GM12874 (cell line): ENCODE measurements at regions not wholly inside any gene's neighbourhood (a gene's known extent, or its start where the extent isn't known, plus 50 kb on each side); places are given as distances from the start of the nearest gene placed in this dataset.

Experiments used
- TF ChIP-seq, protein P1 (sequence below): IDR thresholded peaks from 2 replicates; pipeline ENCODE4 v1.5.1; 2011; ENCODE audit warnings: low read depth, mild to moderate bottlenecking, control low read depth, low read length, moderate library complexity; ENCODE audit not compliant: insufficient read depth

DNA sequence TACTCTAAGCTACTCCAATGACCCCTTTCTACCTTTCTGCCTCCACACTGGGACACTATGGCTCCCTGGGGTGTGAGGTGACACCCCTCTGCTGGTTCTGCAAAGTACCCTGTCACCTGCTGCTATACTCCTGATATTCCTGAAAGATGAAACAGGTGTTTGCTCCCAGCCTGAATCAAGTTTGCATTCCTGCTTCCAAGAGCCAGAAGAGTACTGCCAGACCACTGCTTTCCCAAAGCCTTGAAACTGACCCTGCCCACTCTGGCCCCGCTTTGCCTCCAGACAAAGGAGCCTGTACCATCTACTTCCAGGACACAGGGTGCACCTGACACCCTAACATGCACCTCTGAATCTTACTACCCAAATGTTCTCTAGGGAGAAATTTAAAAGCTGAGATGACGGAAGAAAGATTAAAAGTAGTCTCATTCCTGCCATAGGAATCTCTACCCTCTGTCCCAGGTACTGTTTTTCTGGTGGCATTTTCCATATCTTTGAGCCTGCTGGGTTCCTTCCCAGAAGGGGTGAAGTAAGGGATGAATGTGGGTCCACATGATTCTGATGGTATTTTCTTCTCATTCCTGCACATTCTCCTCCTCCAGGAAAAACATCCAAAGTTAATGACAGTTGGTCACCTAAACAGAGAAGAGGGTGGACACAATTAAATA lies 70.3 kb upstream of the DUSP10 start:
- TF ChIP-seq, protein P1, sequence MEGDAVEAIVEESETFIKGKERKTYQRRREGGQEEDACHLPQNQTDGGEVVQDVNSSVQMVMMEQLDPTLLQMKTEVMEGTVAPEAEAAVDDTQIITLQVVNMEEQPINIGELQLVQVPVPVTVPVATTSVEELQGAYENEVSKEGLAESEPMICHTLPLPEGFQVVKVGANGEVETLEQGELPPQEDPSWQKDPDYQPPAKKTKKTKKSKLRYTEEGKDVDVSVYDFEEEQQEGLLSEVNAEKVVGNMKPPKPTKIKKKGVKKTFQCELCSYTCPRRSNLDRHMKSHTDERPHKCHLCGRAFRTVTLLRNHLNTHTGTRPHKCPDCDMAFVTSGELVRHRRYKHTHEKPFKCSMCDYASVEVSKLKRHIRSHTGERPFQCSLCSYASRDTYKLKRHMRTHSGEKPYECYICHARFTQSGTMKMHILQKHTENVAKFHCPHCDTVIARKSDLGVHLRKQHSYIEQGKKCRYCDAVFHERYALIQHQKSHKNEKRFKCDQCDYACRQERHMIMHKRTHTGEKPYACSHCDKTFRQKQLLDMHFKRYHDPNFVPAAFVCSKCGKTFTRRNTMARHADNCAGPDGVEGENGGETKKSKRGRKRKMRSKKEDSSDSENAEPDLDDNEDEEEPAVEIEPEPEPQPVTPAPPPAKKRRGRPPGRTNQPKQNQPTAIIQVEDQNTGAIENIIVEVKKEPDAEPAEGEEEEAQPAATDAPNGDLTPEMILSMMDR: no peak

DNA sequence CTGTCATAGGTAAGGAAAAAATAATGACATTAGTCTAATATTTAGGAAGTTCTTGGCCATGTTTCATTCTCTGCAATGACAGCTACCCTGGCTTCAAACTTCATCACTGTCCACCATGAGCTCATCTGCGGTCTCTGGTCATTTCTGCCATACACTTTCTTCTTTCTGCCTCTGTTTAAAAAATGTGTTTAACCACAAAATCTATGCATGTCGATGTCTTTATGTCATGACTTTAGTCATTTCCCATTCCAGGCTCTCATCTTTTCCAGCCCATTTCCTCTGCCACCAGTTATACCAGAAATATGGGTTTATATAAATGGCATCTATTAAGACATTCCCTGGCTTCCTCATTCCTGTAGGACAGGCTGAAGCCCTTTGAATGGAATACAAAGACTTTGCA lies 68.5 kb upstream of the DUSP10 start:
- TF ChIP-seq, protein P1: no peak

DNA sequence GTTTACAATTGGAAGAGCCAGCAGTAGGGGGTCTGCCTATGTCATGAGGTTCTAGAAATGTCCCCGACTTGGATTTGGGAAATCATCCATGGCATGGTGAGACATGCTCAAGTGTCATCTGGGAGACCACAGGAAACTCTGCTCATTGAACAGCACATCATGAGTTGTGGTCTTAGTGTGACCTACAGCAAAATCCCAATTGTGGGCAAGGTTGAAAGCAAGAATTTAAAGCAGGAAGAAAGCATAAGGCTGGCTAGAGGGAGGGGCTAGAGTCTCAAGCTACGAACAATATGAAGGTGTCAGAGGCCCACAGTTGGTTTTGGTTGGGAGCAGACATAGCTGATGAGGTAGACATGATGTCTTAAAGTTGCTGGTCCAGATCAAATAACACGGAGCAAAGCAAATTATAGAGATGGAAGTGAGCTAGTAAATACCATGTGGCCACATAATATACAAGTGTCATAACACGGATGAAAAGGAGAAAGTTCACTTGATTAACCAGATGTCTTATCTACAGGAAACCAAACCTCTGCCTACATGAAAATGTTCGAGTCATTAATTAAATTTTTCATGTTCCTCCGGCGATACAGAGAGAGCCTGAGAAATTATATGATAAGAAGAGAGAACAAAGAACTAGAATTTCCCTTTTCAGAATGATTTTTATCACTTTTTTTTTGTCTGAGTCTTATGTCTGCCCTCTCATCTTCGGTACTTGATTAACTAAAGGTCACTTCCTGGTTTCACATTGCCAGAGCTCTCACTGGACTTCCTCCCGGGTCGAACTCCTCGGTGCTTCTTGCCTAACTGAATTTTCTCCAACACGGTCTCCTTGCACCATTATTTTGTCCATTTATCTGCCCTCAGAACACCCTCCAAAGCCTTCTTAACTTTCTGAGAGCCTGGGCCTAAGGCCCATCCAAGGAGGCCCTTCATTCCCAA lies 67.5 kb upstream of the DUSP10 start:
- TF ChIP-seq, protein P1: no peak

DNA sequence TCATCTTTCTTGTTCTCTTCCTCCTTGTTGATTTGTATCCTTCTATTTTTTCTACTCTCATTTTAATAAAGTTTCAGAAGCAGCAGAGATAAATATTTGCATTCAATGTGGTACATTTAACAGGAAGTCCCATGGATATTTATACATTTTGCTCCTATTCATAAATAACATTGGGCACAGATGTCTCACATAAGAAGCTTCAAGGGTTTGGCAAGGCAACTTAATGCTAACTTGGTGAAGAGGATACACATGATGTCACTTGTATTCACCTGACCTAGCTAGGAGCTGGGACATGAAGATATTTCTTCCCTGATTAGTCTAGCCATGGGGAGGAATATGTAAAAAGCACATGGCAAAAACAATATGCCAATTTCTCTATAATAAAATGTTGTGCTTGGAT lies 65.1 kb upstream of the DUSP10 start:
- TF ChIP-seq, protein P1: no peak

DNA sequence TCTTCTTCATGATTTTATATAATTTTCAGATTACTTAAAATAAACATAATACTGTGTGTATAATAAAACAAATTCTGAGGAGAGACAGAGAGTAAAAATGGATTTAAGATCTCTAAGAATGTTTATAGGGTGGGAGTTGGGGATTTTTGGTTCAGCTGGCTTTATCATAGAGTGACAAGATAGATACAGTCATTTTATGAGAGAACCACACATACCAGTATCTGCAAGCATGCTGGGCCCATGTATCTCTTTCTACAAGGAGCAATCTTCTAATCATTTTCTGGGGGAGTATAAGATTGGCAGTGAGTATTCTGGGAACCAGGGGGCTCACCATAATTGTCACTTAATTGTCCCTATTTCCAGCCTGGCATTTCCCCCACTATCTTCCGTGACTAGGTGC lies 64.3 kb upstream of the DUSP10 start:
- TF ChIP-seq, protein P1: no peak

DNA sequence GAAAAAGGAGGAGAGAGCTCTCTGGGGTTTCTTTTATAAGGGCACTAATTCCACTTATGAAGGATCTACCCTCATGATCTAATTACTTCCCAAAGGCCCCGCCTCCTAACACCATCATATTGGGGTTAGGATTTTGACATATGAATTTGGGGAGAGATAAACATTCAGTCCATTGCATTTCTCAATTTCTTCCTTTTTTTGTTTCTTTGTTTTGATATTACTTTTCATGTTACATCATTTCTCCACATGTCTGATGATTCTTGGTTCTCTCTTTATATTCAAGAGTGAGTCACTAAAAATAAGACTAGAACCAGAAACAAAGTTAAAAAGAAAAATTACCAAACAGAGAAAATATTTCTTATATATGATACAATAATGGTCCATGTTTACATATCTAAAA lies 63.2 kb upstream of the DUSP10 start:
- TF ChIP-seq, protein P1: no peak

DNA sequence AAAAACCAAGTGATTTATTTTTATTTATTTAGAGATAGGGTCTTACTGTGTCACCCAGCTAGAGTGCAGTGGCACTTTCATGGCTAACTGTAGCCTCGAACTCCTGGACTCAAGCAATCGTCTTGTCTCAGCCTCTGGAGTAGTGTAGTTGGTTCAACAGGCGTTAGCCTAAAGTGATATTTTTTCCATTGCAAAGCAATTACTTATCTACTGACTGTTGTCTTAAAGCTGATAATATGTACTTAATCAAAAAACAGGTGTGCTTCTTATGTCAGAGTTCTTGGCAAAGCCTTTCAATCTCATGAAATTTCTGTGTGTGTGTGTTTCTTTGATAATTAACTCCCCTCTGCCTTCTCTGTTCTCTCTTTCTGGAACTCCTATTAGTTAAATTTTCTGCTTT lies 62.4 kb upstream of the DUSP10 start:
- TF ChIP-seq, protein P1: no peak
